HG02678 (cell line): ENCODE measurements at regions not wholly inside any gene's neighbourhood (a gene's known extent, or its start where the extent isn't known, plus 50 kb on each side); places are given as distances from the start of the nearest gene placed in this dataset.

ENCODE experiments used
- ATAC-seq: cut with Tn5 transposase; IDR thresholded peaks from one replicate; pipeline ENCODE4 v1.9.1; 2021; ENCODE audit warnings: mild to moderate bottlenecking, moderate library complexity; ENCODE audit not compliant: unreplicated experiment

GRCh38 chr4:119752936-119753335 is 124.3 kb upstream of the PDE5A start:
- no peak for ATAC-seq

- no peak for ATAC-seq
Observed at GRCh38 chr4:119750771-119751170, 122.2 kb upstream of the PDE5A start.

GRCh38 chr4:119750048-119750447 is 121.4 kb upstream of the PDE5A start:
- ATAC-seq, result no peak

- no peak for ATAC-seq
Observed at GRCh38 chr4:119748853-119749252, 120.2 kb upstream of the PDE5A start.

- ATAC-seq, result no peak
Observed at GRCh38 chr4:119746951-119747350, 118.3 kb upstream of the PDE5A start.

- ATAC-seq, result no peak
Observed at GRCh38 chr4:119745351-119745750, 116.7 kb upstream of the PDE5A start.

- ATAC-seq, result no peak
Observed at GRCh38 chr4:119744580-119744979, 116.0 kb upstream of the PDE5A start.

- ATAC-seq, result no peak
Observed at GRCh38 chr4:119743644-119744043, 115.0 kb upstream of the PDE5A start.

- ATAC-seq, result no peak
Observed at GRCh38 chr4:119739796-119740195, 111.2 kb upstream of the PDE5A start.

- no peak for ATAC-seq
Observed at GRCh38 chr4:119738901-119739300, 110.3 kb upstream of the PDE5A start.

GRCh38 chr4:119736559-119736958 is 108.0 kb upstream of the PDE5A start:
- ATAC-seq, result no peak

GRCh38 chr4:119735165-119735651 is 106.6 kb upstream of the PDE5A start:
- no peak for ATAC-seq

- no peak for ATAC-seq
Observed at GRCh38 chr4:119733431-119733830, 104.8 kb upstream of the PDE5A start.

GRCh38 chr4:119731778-119732177 is 103.2 kb upstream of the PDE5A start:
- no peak for ATAC-seq

- ATAC-seq, result no peak
Observed at GRCh38 chr4:119731146-119731742, 102.6 kb upstream of the PDE5A start.

GRCh38 chr4:119730671-119730950 is 102.0 kb upstream of the PDE5A start:
- no peak for ATAC-seq

- ATAC-seq, result no peak
Observed at GRCh38 chr4:119729835-119730670, 101.4 kb upstream of the PDE5A start.

- ATAC-seq, result no peak
Observed at GRCh38 chr4:119728692-119729593, 100.3 kb upstream of the PDE5A start.

- ATAC-seq, result no peak
Observed at GRCh38 chr4:119728185-119728584, 99.6 kb upstream of the PDE5A start.

- no peak for ATAC-seq
Observed at GRCh38 chr4:119726505-119726904, 97.9 kb upstream of the PDE5A start.

GRCh38 chr4:119725688-119726330 is 97.2 kb upstream of the PDE5A start:
- no peak for ATAC-seq
